DOHH2 (cell line): ENCODE measurements at regions not wholly inside any gene's neighbourhood (a gene's known extent, or its start where the extent isn't known, plus 50 kb on each side); places are given as distances from the start of the nearest gene placed in this dataset.

Experiments
- H3F3A ChIP-seq: fragments of 200-600 bp; sonication (generic), shearing (Covaris generic); 2 replicates; pipeline ENCODE4 v1.6.0; 2016; ENCODE audit warnings: antibody characterized with exemption, mild to moderate bottlenecking; ENCODE audit not compliant: control insufficient read depth, insufficient read depth
- H3K27ac ChIP-seq: fragments of 200-600 bp; sonication (generic); 2 replicates; pipeline ENCODE4 v1.5.1; 2014; ENCODE audit warnings: low read depth, mild to moderate bottlenecking, low read length, moderate library complexity
- H3K27me3 ChIP-seq: fragments of 200-600 bp; sonication (generic); 2 replicates; pipeline ENCODE4 v1.6.1; 2014; ENCODE audit warnings: mild to moderate bottlenecking, low read length, mixed read lengths; ENCODE audit not compliant: control insufficient read depth
- H3K36me3 ChIP-seq: fragments of 200-600 bp; sonication (generic); 2 replicates; pipeline ENCODE4 v1.6.1; 2014; ENCODE audit warnings: mild to moderate bottlenecking, low read length, moderate library complexity, mixed read lengths; ENCODE audit not compliant: control insufficient read depth
- H3K4me1 ChIP-seq: fragments of 200-600 bp; sonication (generic); 2 replicates; pipeline ENCODE4 v1.6.1; 2014; ENCODE audit warnings: mild to moderate bottlenecking, low read length, mixed read lengths; ENCODE audit not compliant: control insufficient read depth
- H3K4me2 ChIP-seq: fragments of 200-600 bp; sonication (generic); 2 replicates; pipeline ENCODE4 v1.6.0; 2014; ENCODE audit warnings: mild to moderate bottlenecking, low read length, moderate library complexity
- H3K4me3 ChIP-seq: fragments of 200-600 bp; sonication (generic); 2 replicates; pipeline ENCODE4 v1.5.1; 2014; ENCODE audit warnings: mild to moderate bottlenecking, low read length, mixed read lengths
- H3K79me2 ChIP-seq: fragments of 200-600 bp; sonication (generic); 2 replicates; pipeline ENCODE4 v1.6.1; 2014; ENCODE audit warnings: mild to moderate bottlenecking, low read length, mixed read lengths; ENCODE audit not compliant: control insufficient read depth
- H3K9me2 ChIP-seq: fragments of 200-600 bp; sonication (generic); replicated peaks from 2 replicates; pipeline ENCODE4 v1.6.1; 2014; ENCODE audit warnings: mild to moderate bottlenecking, low read length, mixed read lengths; ENCODE audit not compliant: control insufficient read depth
- H3K9me3 ChIP-seq: fragments of 200-600 bp; sonication (generic); 2 replicates; pipeline ENCODE4 v1.6.1; 2014; ENCODE audit warnings: antibody characterized with exemption, low read length, mixed read lengths; ENCODE audit not compliant: control insufficient read depth, insufficient read depth
- H4K20me1 ChIP-seq: fragments of 200-600 bp; sonication (generic); 2 replicates; pipeline ENCODE4 v1.6.0; 2014; ENCODE audit warnings: low read depth, mild to moderate bottlenecking, antibody characterized with exemption, low read length, moderate library complexity; ENCODE audit not compliant: control insufficient read depth, insufficient read depth
- CTCF ChIP-seq: fragments of 200-600 bp; sonication (generic); IDR thresholded peaks from one replicate; pipeline ENCODE4 v1.5.1; 2014; ENCODE audit warnings: antibody characterized with exemption, mild to moderate bottlenecking, low read depth, low read length; ENCODE audit not compliant: poor library complexity, severe bottlenecking
- EZH2phosphoT487 ChIP-seq: fragments of 200-600 bp; sonication (generic); IDR thresholded peaks from 2 replicates; pipeline ENCODE4 v1.6.1; 2017; ENCODE audit warnings: borderline replicate concordance, mild to moderate bottlenecking, antibody characterized with exemption, low read length, moderate library complexity, mixed read lengths

GRCh38 chr12:24424889-24425600 lies 475.6 kb upstream of the SOX5 start:
- no peak overlapping the region for H3K4me3 ChIP-seq
- no peaks in the 10 kb centered on the region for H3K4me1 ChIP-seq

GRCh38 chr12:24424376-24424775 lies 474.9 kb upstream of the SOX5 start:
- H3K9me2 ChIP-seq = no peaks in the 10 kb centered on the region
- H3K79me2 ChIP-seq = no peaks in the 10 kb centered on the region
- H3K9me3 ChIP-seq = no peaks in the 10 kb centered on the region
- no peaks in the 10 kb centered on the region for H4K20me1 ChIP-seq
- no peaks in the 10 kb centered on the region for H3F3A ChIP-seq
- no peak overlapping the region for H3K4me3 ChIP-seq
- no peaks in the 10 kb centered on the region for H3K4me1 ChIP-seq
- no peak overlapping the region for H3K4me2 ChIP-seq
- TF ChIP-seq CTCF (no peak), EZH2phosphoT487 (no peak)
- no peaks in the 10 kb centered on the region for H3K36me3 ChIP-seq
- no peak overlapping the region for H3K27ac ChIP-seq
- H3K27me3 ChIP-seq = no peaks in the 10 kb centered on the region

More at GRCh38 chr12:24424889-24425600, 475.6 kb upstream of the SOX5 start:
- no peaks in the 10 kb centered on the region for H3K27me3 ChIP-seq
- no peak overlapping the region for H3K27ac ChIP-seq
- TF ChIP-seq CTCF (no peak), EZH2phosphoT487 (no peak)
- H3F3A ChIP-seq = no peaks in the 10 kb centered on the region
- H3K9me2 ChIP-seq = no peaks in the 10 kb centered on the region
- H3K4me2 ChIP-seq = no peak overlapping the region
- H4K20me1 ChIP-seq = no peaks in the 10 kb centered on the region
- no peaks in the 10 kb centered on the region for H3K9me3 ChIP-seq
- H3K36me3 ChIP-seq = no peaks in the 10 kb centered on the region
- no peaks in the 10 kb centered on the region for H3K79me2 ChIP-seq

- H3K79me2 ChIP-seq = no peaks in the 10 kb centered on the region
- no peaks in the 10 kb centered on the region for H3K27me3 ChIP-seq
- no peak overlapping the region for H3K4me2 ChIP-seq
- TF ChIP-seq CTCF (no peak), EZH2phosphoT487 (no peak)
- no peaks in the 10 kb centered on the region for H3K9me3 ChIP-seq
- H3K9me2 ChIP-seq = no peaks in the 10 kb centered on the region
- H3K27ac ChIP-seq = no peak overlapping the region
- no peak overlapping the region for H3K4me3 ChIP-seq
- no peaks in the 10 kb centered on the region for H3K36me3 ChIP-seq
- no peaks in the 10 kb centered on the region for H4K20me1 ChIP-seq
- H3K4me1 ChIP-seq = no peaks in the 10 kb centered on the region
- H3F3A ChIP-seq = no peaks in the 10 kb centered on the region
Measured at GRCh38 chr12:24423611-24424010, 474.1 kb upstream of the SOX5 start.
